Neural cell (in vitro differentiated cells): ENCODE measurements at regions not wholly inside any gene's neighbourhood (a gene's known extent, or its start where the extent isn't known, plus 50 kb on each side); places are given as distances from the start of the nearest gene placed in this dataset.

Experiments used
- H2AFZ ChIP-seq: fragments of 200-600, 300-800 bp; sonication (generic), shearing (Covaris generic); 2 replicates; pipeline ENCODE4 v1.6.0; 2014; ENCODE audit warnings: low read depth, mild to moderate bottlenecking, antibody characterized with exemption, low read length, moderate library complexity
- H3F3A ChIP-seq: fragments of 200-600 bp; shearing (Covaris generic); 2 replicates; pipeline ENCODE4 v1.6.1; 2016; ENCODE audit warnings: mild to moderate bottlenecking, moderate library complexity, mixed read lengths, antibody characterized with exemption, low read length; ENCODE audit not compliant: insufficient read depth, poor library complexity, severe bottlenecking
- H3K27ac ChIP-seq: fragments of 200-600, 300-800 bp; sonication (generic), shearing (Covaris generic); 2 replicates; pipeline ENCODE4 v1.5.1; 2014; ENCODE audit warnings: mild to moderate bottlenecking, low read length, moderate library complexity
- H3K27me3 ChIP-seq: fragments of 300-800, 200-600 bp; sonication (generic), shearing (Covaris generic); 2 replicates; pipeline ENCODE4 v1.6.0; 2014; ENCODE audit warnings: mild to moderate bottlenecking, low read depth, low read length, moderate library complexity; ENCODE audit not compliant: insufficient read depth
- H3K36me3 ChIP-seq: fragments of 300-800, 200-600 bp; sonication (generic), shearing (Covaris generic); 2 replicates; pipeline ENCODE4 v1.5.1; 2014; ENCODE audit warnings: mild to moderate bottlenecking, antibody characterized with exemption, low read length, moderate library complexity; ENCODE audit not compliant: insufficient read depth
- H3K4me2 ChIP-seq: fragments of 300-800, 200-600 bp; sonication (generic), shearing (Covaris generic); 2 replicates; pipeline ENCODE4 v1.6.0; 2014; ENCODE audit warnings: mild to moderate bottlenecking, low read length
- H3K4me3 ChIP-seq: fragments of 300-800, 200-600 bp; sonication (generic), shearing (Covaris generic); 2 replicates; pipeline ENCODE4 v1.5.1; 2014; ENCODE audit warnings: mild to moderate bottlenecking, low read length, moderate library complexity
- H3K79me2 ChIP-seq: fragments of 200-600 bp; shearing (Covaris generic); replicated peaks from 2 replicates; pipeline ENCODE4 v1.6.0; 2014; ENCODE audit warnings: mild to moderate bottlenecking, low read length, moderate library complexity; ENCODE audit not compliant: insufficient read depth
- H3K9ac ChIP-seq: fragments of 300-800, 200-600 bp; sonication (generic), shearing (Covaris generic); 2 replicates; pipeline ENCODE4 v1.6.1; 2016; ENCODE audit warnings: mild to moderate bottlenecking, low read length, mixed read lengths
- H3K9me2 ChIP-seq: fragments of 200-600 bp; shearing (Covaris generic); 2 replicates; pipeline ENCODE4 v1.6.1; 2016; ENCODE audit warnings: mild to moderate bottlenecking, low read length, mixed read lengths; ENCODE audit not compliant: insufficient read depth
- H3K9me3 ChIP-seq: fragments of 200-600, 300-800 bp; sonication (generic), shearing (Covaris generic); 2 replicates; pipeline ENCODE4 v1.6.1; 2016; ENCODE audit warnings: mild to moderate bottlenecking, mixed run types, low read length, moderate library complexity, mixed read lengths
- H4K20me1 ChIP-seq: fragments of 200-600 bp; shearing (Covaris generic); 2 replicates; pipeline ENCODE4 v1.6.1; 2016; ENCODE audit warnings: mild to moderate bottlenecking, mixed run types; ENCODE audit not compliant: insufficient read depth
- CTCF ChIP-seq: fragments of 450-650 bp; IDR thresholded peaks from 2 replicates; pipeline ENCODE4 v1.5.1; 2014; ENCODE audit warnings: antibody characterized with exemption, mild to moderate bottlenecking, moderate library complexity; ENCODE audit not compliant: poor library complexity, severe bottlenecking
- EP300 ChIP-seq: fragments of 450-650 bp; conservative IDR thresholded peaks from 2 replicates; pipeline ENCODE4 v1.6.1; 2014; ENCODE audit warnings: antibody characterized with exemption, mild to moderate bottlenecking, moderate library complexity; ENCODE audit not compliant: poor library complexity, severe bottlenecking
- EZH2 ChIP-seq: fragments of 200-600, 300-800 bp; shearing (Covaris generic), sonication (generic); IDR thresholded peaks from 2 replicates; pipeline ENCODE4 v1.6.1; 2014; ENCODE audit warnings: antibody characterized with exemption, low read length, borderline replicate concordance, mild to moderate bottlenecking; ENCODE audit not compliant: insufficient read depth, poor library complexity, severe bottlenecking
- MXI1 ChIP-seq: fragments of 450-650 bp; conservative IDR thresholded peaks from 2 replicates; pipeline ENCODE4 v1.6.1; 2014; ENCODE audit warnings: antibody characterized with exemption, mild to moderate bottlenecking; ENCODE audit not compliant: poor library complexity, severe bottlenecking
- POLR2AphosphoS5 ChIP-seq: IDR thresholded peaks from 2 replicates; pipeline ENCODE4 v1.6.1; 2012
- RAD21 ChIP-seq: fragments of 450-650 bp; conservative IDR thresholded peaks from 2 replicates; pipeline ENCODE4 v1.6.1; 2014; ENCODE audit warnings: antibody characterized with exemption, mild to moderate bottlenecking, moderate library complexity
- REST ChIP-seq: IDR thresholded peaks from 2 replicates; pipeline ENCODE4 v1.6.1; 2012; ENCODE audit warnings: borderline replicate concordance
- SMC3 ChIP-seq: fragments of 450-650 bp; conservative IDR thresholded peaks from 2 replicates; pipeline ENCODE4 v1.6.1; 2014; ENCODE audit warnings: antibody characterized with exemption, mild to moderate bottlenecking, moderate library complexity; ENCODE audit not compliant: poor library complexity
- TAF1 ChIP-seq: IDR thresholded peaks from 2 replicates; pipeline ENCODE4 v1.6.1; 2012; ENCODE audit warnings: low read depth

GRCh38 chr17:36824678-36825101 lies 112.6 kb upstream of the LHX1 start:
- TF ChIP-seq SMC3 (no peak), POLR2AphosphoS5 (no peak), RAD21 (no peak), CTCF (no peak)
- H3K9me3 ChIP-seq = no peaks in the 10 kb centered on the region

GRCh38 chr17:36825113-36825512 lies 112.2 kb upstream of the LHX1 start:
- TF ChIP-seq SMC3 (no peak), RAD21 (no peak), EZH2 (no peak), CTCF (no peak), POLR2AphosphoS5 (no peak), MXI1 (no peak), TAF1 (no peak), EP300 (no peak), REST (no peak)
- H3K4me2 ChIP-seq = no peak overlapping the region
- no peak overlapping the region for H3K9ac ChIP-seq
- no peak overlapping the region for H3K27ac ChIP-seq
- H3K4me3 ChIP-seq = no peak overlapping the region
- no peak overlapping the region for H2AFZ ChIP-seq
- H4K20me1 ChIP-seq = no peaks in the 10 kb centered on the region
- H3K79me2 ChIP-seq = no peaks in the 10 kb centered on the region
- no peaks in the 10 kb centered on the region for H3K27me3 ChIP-seq
- H3K9me3 ChIP-seq = no peaks in the 10 kb centered on the region
- no peaks in the 10 kb centered on the region for H3K9me2 ChIP-seq
- H3K36me3 ChIP-seq = no peaks in the 10 kb centered on the region
- no peaks in the 10 kb centered on the region for H3F3A ChIP-seq

More at GRCh38 chr17:36824678-36825101, 112.6 kb upstream of the LHX1 start:
- H3K79me2 ChIP-seq = no peaks in the 10 kb centered on the region
- no peak overlapping the region for H3K4me3 ChIP-seq
- no peak overlapping the region for H3K4me2 ChIP-seq
- H3F3A ChIP-seq = no peaks in the 10 kb centered on the region
- no peaks in the 10 kb centered on the region for H4K20me1 ChIP-seq
- no peaks in the 10 kb centered on the region for H3K27me3 ChIP-seq
- no peak overlapping the region for H3K9ac ChIP-seq
- no peak overlapping the region for H3K27ac ChIP-seq
- H3K9me2 ChIP-seq = no peaks in the 10 kb centered on the region
- H3K36me3 ChIP-seq = no peaks in the 10 kb centered on the region
- no peak overlapping the region for H2AFZ ChIP-seq
